GM23248 (cell line): ENCODE measurements at regions not wholly inside any gene's neighbourhood (a gene's known extent, or its start where the extent isn't known, plus 50 kb on each side); places are given as distances from the start of the nearest gene placed in this dataset.

Experiments
- DNase-seq: peaks from one replicate; pipeline ENCODE4 v3.0.0-alpha.2; 2015
- H2AFZ ChIP-seq: fragments of 200-600 bp; sonication (generic); 2 replicates; pipeline ENCODE4 v1.6.1; 2016; ENCODE audit warnings: antibody characterized with exemption
- H3F3A ChIP-seq: fragments of 200-600 bp; sonication (generic); 2 replicates; pipeline ENCODE4 v1.6.1; 2016; ENCODE audit warnings: mild to moderate bottlenecking, antibody characterized with exemption, mixed run types; ENCODE audit not compliant: insufficient read depth
- H3K27ac ChIP-seq: fragments of 200-600 bp; sonication (generic); 2 replicates; pipeline ENCODE4 v1.5.1; 2016; ENCODE audit warnings: mild to moderate bottlenecking
- H3K27me3 ChIP-seq: fragments of 200-600 bp; sonication (generic); replicated peaks from 2 replicates; pipeline ENCODE4 v1.6.1; 2016; ENCODE audit warnings: mild to moderate bottlenecking; ENCODE audit not compliant: insufficient read depth
- H3K36me3 ChIP-seq: fragments of 200-600 bp; sonication (generic); 2 replicates; pipeline ENCODE4 v1.6.1; 2016; ENCODE audit warnings: low read depth, mild to moderate bottlenecking
- H3K4me1 ChIP-seq: fragments of 200-600 bp; sonication (generic); 2 replicates; pipeline ENCODE4 v1.6.1; 2016; ENCODE audit warnings: mild to moderate bottlenecking; ENCODE audit not compliant: insufficient read depth
- H3K4me2 ChIP-seq: fragments of 200-600 bp; sonication (generic); one replicate; pipeline ENCODE4 v1.6.1; 2016; ENCODE audit warnings: mild to moderate bottlenecking; ENCODE audit not compliant: unreplicated experiment
- H3K4me3 ChIP-seq: fragments of 200-600 bp; sonication (generic); 2 replicates; pipeline ENCODE4 v1.5.1; 2016; ENCODE audit warnings: mild to moderate bottlenecking
- H3K79me2 ChIP-seq: fragments of 200-600 bp; sonication (generic); 2 replicates; pipeline ENCODE4 v1.6.1; 2016; ENCODE audit warnings: mild to moderate bottlenecking; ENCODE audit not compliant: insufficient read depth
- H3K9ac ChIP-seq: fragments of 200-600 bp; sonication (generic); 2 replicates; pipeline ENCODE4 v1.6.1; 2016; ENCODE audit warnings: mild to moderate bottlenecking
- H3K9me2 ChIP-seq: fragments of 200-600 bp; sonication (generic); 2 replicates; pipeline ENCODE4 v1.6.1; 2016; ENCODE audit warnings: mixed run types, mild to moderate bottlenecking, moderate library complexity; ENCODE audit not compliant: insufficient read depth
- H3K9me3 ChIP-seq: fragments of 200-600 bp; sonication (generic); one replicate; pipeline ENCODE4 v1.6.1; 2017; ENCODE audit warnings: low read depth
- H4K20me1 ChIP-seq: fragments of 200-600 bp; sonication (generic); 2 replicates; pipeline ENCODE4 v1.6.0; 2016; ENCODE audit not compliant: insufficient read depth
- EZH2 ChIP-seq: fragments of 200-600 bp; sonication (generic); IDR thresholded peaks from 2 replicates; pipeline ENCODE4 v1.6.1; 2018; ENCODE audit warnings: antibody characterized with exemption, mild to moderate bottlenecking; ENCODE audit not compliant: insufficient read depth, poor library complexity, severe bottlenecking
- EZH2phosphoT487 ChIP-seq: fragments of 200-600 bp; sonication (generic); IDR thresholded peaks from 2 replicates; pipeline ENCODE4 v1.6.1; 2018; ENCODE audit warnings: antibody characterized with exemption, moderate library complexity, mild to moderate bottlenecking, low read depth; ENCODE audit not compliant: insufficient read depth
- WGBS, 2 experiments: methylation state at CpG; one replicate each; pipeline ENCODE4 v1.1.6; 2015 to 2017; ENCODE audit warnings: low lambda C conversion rate in 2 of 2, low coverage in 1 of 2; ENCODE audit errors: missing lambda C conversion rate in 2 of 2; 5-methylcytosine and 5-hydroxymethylcytosine counted together
- in situ Hi-C: fragments of 300-500 bp; cut with MboI; formaldehyde crosslinking; loops from 2 replicates; pipeline ENCODE4 v1.15.0; 2020

DNA sequence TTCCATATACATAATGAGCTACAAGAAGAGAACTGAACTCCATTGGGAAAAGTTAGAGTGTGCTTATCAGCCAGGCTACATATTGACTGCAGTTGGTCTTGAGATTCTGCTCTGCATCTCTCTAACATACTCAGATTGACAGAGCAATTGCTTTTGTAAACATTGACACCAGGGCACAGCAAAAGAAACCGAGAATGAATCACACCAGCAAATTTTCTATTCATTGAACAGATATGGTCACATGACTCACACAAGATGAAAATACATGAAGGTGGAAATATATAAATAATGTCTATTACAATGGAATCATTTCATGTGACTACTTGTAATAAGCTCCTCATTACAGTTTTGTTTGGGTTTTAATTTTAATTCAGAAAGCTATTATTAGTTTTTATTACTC is 691.9 kb upstream of the TMEFF2 start:
- Histone ChIP-seq H4K20me1 (no peaks in the 10 kb centered on the region), H3K4me2 (no peak overlapping the region), H3K27ac (no peak overlapping the region), H3K9me3 (no peaks in the 10 kb centered on the region), H3K9ac (no peak overlapping the region), H3K9me2 (no peaks in the 10 kb centered on the region), H3F3A (no peaks in the 10 kb centered on the region), H2AFZ (no peak overlapping the region), H3K4me1 (no peaks in the 10 kb centered on the region), H3K36me3 (no peaks in the 10 kb centered on the region), H3K4me3 (no peak overlapping the region), H3K79me2 (no peaks in the 10 kb centered on the region), H3K27me3 (no peaks in the 10 kb centered on the region)
- WGBS, 2 experiments, result 8 to 19% methylated on average over 1 of the region's 1 CpG
- no peak for DNase-seq
- TF ChIP-seq EZH2phosphoT487, result no peak
- TF ChIP-seq EZH2, result no peak
- in situ Hi-C loops, result no loop called here

DNA sequence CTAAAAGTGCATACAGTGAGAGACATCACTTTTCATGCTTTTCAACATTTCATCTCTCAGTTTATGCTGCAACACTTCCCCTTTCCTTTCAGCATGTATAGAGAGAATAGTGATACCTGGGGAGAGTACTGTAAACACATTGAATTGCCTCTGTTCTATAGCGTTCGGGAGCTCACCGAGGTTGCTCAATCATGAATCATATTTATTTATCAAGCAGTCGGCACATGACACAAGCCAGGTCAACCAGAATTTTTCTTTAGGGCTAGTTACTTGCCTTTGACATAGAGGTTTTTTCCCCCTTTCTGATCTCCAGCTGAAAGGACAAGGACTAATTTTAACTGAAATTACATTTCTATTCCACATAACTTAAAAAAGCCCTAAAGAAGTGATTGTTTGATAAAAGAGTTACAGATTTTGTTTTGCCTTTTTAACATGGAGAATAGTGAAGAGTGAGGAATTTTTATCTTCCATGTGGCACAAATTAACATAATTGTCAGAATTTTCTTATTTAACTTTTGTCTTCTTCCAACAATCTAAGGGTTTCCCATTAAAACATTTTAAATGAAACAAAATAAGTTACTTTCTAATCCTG is 690.9 kb upstream of the TMEFF2 start:
- 3 to 4% methylated on average over 4 of the region's 4 CpGs for WGBS, 2 experiments
- no peak overlapping the region for H3K27ac ChIP-seq
- H3K9me2 ChIP-seq, result no peaks in the 10 kb centered on the region
- H3K9ac ChIP-seq, result no peak overlapping the region
- H2AFZ ChIP-seq, result no peak overlapping the region
- H3K4me1 ChIP-seq, result no peaks in the 10 kb centered on the region
- no peaks in the 10 kb centered on the region for H3K9me3 ChIP-seq
- TF ChIP-seq EZH2phosphoT487, result no peak
- TF ChIP-seq EZH2, result no peak
- in situ Hi-C loops, result no loop called here
- H3K27me3 ChIP-seq, result no peaks in the 10 kb centered on the region
- no peaks in the 10 kb centered on the region for H4K20me1 ChIP-seq
- no peaks in the 10 kb centered on the region for H3K36me3 ChIP-seq
- H3F3A ChIP-seq, result no peaks in the 10 kb centered on the region
- H3K4me2 ChIP-seq, result no peak overlapping the region
- H3K4me3 ChIP-seq, result no peak overlapping the region
- no peak for DNase-seq
- no peaks in the 10 kb centered on the region for H3K79me2 ChIP-seq

DNA sequence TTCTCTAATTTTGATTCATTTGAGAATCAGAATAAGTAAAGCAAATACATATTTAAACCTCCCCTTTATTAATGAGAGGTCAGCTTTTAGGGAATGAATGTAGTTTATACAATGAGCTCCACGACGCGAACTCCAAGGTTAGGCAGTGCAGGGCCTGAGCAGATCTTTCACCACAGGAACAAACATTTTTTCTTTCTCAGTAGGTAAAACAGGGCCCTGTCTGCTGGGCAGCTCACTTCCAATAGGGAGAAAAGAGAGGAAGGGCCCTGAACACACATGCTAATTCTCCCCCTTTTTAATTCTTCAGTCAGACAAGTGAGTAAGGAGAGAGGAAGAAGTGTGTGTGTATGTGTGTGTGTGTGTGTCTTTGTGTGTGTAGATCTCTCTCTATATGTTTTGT is 682.4 kb upstream of the TMEFF2 start:
- in situ Hi-C loops, result no loop called here
- Histone ChIP-seq H4K20me1 (no peaks in the 10 kb centered on the region), H3K4me3 (no peak overlapping the region), H3K4me2 (no peak overlapping the region), H3K4me1 (no peaks in the 10 kb centered on the region), H3K9ac (no peak overlapping the region), H3K9me2 (no peaks in the 10 kb centered on the region), H3K27ac (no peak overlapping the region), H3K9me3 (no peaks in the 10 kb centered on the region), H3F3A (no peaks in the 10 kb centered on the region), H3K79me2 (no peaks in the 10 kb centered on the region), H3K27me3 (no peaks in the 10 kb centered on the region), H3K36me3 (no peaks in the 10 kb centered on the region), H2AFZ (no peak overlapping the region)
- no peak for TF ChIP-seq EZH2
- TF ChIP-seq EZH2phosphoT487, result no peak
- WGBS, 2 experiments, result 50 to 57% methylated on average over 3 of the region's 3 CpGs
- DNase-seq, result no peak

DNA sequence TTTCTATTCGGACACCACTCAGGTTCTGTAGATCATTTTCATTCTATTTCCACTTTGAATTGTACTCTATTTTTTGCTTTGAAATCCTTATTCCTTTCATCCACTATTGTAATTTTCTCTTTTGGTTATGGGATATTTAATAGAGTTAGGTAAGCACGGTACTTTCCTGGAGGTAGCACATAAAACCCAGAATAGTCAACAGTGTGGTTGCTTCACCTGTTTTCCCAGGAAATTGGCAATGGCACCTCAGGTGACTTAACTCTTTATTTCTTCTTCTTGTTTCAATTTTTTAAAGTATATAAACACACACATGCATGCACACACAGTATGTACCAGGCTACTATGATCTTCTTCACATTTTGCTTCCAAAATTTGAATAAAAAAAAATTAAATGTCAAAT is 682.0 kb upstream of the TMEFF2 start:
- H3K9me3 ChIP-seq, result no peaks in the 10 kb centered on the region
- no peaks in the 10 kb centered on the region for H3K4me1 ChIP-seq
- no peak overlapping the region for H3K4me2 ChIP-seq
- TF ChIP-seq EZH2phosphoT487, result no peak
- TF ChIP-seq EZH2, result no peak
- no peaks in the 10 kb centered on the region for H3K79me2 ChIP-seq
- H4K20me1 ChIP-seq, result no peaks in the 10 kb centered on the region
- DNase-seq, result no peak
- 34 to 38% methylated on average over 2 of the region's 2 CpGs for WGBS, 2 experiments
- no peak overlapping the region for H3K4me3 ChIP-seq
- no peaks in the 10 kb centered on the region for H3K9me2 ChIP-seq
- H3F3A ChIP-seq, result no peaks in the 10 kb centered on the region
- no peaks in the 10 kb centered on the region for H3K27me3 ChIP-seq
- H3K27ac ChIP-seq, result no peak overlapping the region
- no peak overlapping the region for H3K9ac ChIP-seq
- H3K36me3 ChIP-seq, result no peaks in the 10 kb centered on the region
- no peak overlapping the region for H2AFZ ChIP-seq
- in situ Hi-C loops, result no loop called here

DNA sequence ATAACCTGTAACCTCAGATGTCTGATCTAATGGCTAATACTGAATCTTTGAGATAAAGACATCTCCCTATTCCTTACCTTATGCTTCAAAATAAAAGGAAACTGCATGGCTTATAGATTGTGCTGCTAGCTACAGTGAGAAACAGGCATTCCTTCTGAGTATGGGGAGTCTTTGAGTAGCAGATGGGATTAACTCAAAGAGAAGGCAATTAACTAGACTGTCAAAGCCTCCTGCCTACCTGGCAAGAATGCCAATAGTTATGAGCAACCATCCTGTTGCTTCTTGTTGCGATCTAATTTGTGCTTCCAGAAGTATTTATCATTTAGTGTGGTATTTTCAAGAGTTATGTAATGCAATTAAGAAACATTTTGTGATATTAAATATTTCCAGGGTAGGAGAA is 660.0 kb upstream of the TMEFF2 start:
- TF ChIP-seq EZH2phosphoT487 (no peak), EZH2 (no peak)
- WGBS, 2 experiments, result 36 to 62% methylated on average over 1 of the region's 1 CpG
- no peaks in the 10 kb centered on the region for H4K20me1 ChIP-seq
- H3K9ac ChIP-seq, result no peak overlapping the region
- no peaks in the 10 kb centered on the region for H3K4me1 ChIP-seq
- no peak for DNase-seq
- no peaks in the 10 kb centered on the region for H3K27me3 ChIP-seq
- no peaks in the 10 kb centered on the region for H3K79me2 ChIP-seq
- H3K9me3 ChIP-seq, result no peaks in the 10 kb centered on the region
- H2AFZ ChIP-seq, result no peak overlapping the region
- H3K36me3 ChIP-seq, result no peaks in the 10 kb centered on the region
- no peak overlapping the region for H3K4me3 ChIP-seq
- in situ Hi-C loops, result no loop called here
- no peak overlapping the region for H3K4me2 ChIP-seq
- H3K9me2 ChIP-seq, result no peaks in the 10 kb centered on the region
- no peak overlapping the region for H3K27ac ChIP-seq
- H3F3A ChIP-seq, result no peaks in the 10 kb centered on the region
